ENCODE measurements at regions not wholly inside any gene's neighbourhood (a gene's known extent, or its start where the extent isn't known, plus 50 kb on each side); places are given as distances from the start of the nearest gene placed in this dataset.

- no peak for TF ChIP-seq EZH2 (IDR thresholded peaks at IDR 0.05; ENCODE audit: borderline replicate concordance, insufficient read depth, low read depth, low read length, poor library complexity, severe bottlenecking)
- TF ChIP-seq CTCF (IDR thresholded peaks at IDR 0.05), result no peak
- Histone ChIP-seq H3K9me3 (ENCODE audit: control extremely low read depth in 1 of 3, control insufficient read depth in 2 of 3, insufficient read depth in 1 of 3, low read length in 2 of 3) (peaks cover 0 to 2% (median 0%) of the 10 kb centered on the region in 3 donors), H4K20me1 (ENCODE audit: control insufficient read depth, insufficient read depth, low read length, poor library complexity, severe bottlenecking) (no peaks in the 10 kb centered on the region), H3K4me1 (ENCODE audit: control insufficient read depth in 2 of 2, insufficient read depth in 2 of 2, low read length in 2 of 2) (no peaks in the 10 kb centered on the region), H3K36me3 (replicated peaks in 1 of 2; ENCODE audit: control extremely low read depth in 1 of 2, control insufficient read depth in 1 of 2, extremely low read depth in 1 of 2, insufficient read depth in 2 of 2, low read length in 1 of 2) (no peaks in the 10 kb centered on the region), H3K4me3 (ENCODE audit: control extremely low read depth in 1 of 5, extremely low read depth in 1 of 5, insufficient read depth in 1 of 5, low read depth in 2 of 5, low read length in 4 of 5) (no peak overlapping the region), H3K27me3 (replicated peaks in 1 of 4; ENCODE audit: control extremely low read depth in 1 of 4, control insufficient read depth in 3 of 4, insufficient read depth in 4 of 4, low read length in 3 of 4) (no peaks in the 10 kb centered on the region), H3K79me2 (ENCODE audit: control insufficient read depth, insufficient read depth, low read length) (no peaks in the 10 kb centered on the region), H2AFZ (ENCODE audit: insufficient read depth, low read depth, low read length, poor library complexity, severe bottlenecking) (no peak overlapping the region), H3K4me2 (replicated peaks; ENCODE audit: low read depth, low read length, poor library complexity, severe bottlenecking) (no peak overlapping the region), H3K27ac (ENCODE audit: low read length in 2 of 2) (no peak overlapping the region), H3K9ac (ENCODE audit: low read length) (no peak overlapping the region)
- no peak for DNase-seq
- Mint-ChIP-seq H3K4me3 (no peak overlapping the region), H3K9me3 (ENCODE audit: insufficient read depth) (peaks cover 6% of the 10 kb centered on the region), H3K4me1 (no peaks in the 10 kb centered on the region), H3K27me3 (no peaks in the 10 kb centered on the region), H3K27ac (no peak overlapping the region)
- ChIA-PET POLR2A (no interaction called here), CTCF (no interaction called here)
- 74% methylated on average over 3 of the region's 3 CpGs for WGBS (ENCODE audit: insufficient coverage)
- ATAC-seq (ENCODE audit: low read depth), result no peak
- intact Hi-C loops (cut with micrococcal nuclease), result no loop called here
These were observed 387.5 kb downstream of the KCNA4 start for GRCh38 chr11:29629286-29629685.

GRCh38 chr11:29628609-29629008 is 388.2 kb downstream of the KCNA4 start:
- Histone ChIP-seq H3K9me3 (ENCODE audit: control extremely low read depth in 1 of 3, control insufficient read depth in 2 of 3, insufficient read depth in 1 of 3, low read length in 2 of 3) (peaks cover 0 to 2% (median 0%) of the 10 kb centered on the region in 3 donors), H3K4me2 (replicated peaks; ENCODE audit: low read depth, low read length, poor library complexity, severe bottlenecking) (no peak overlapping the region), H3K9ac (ENCODE audit: low read length) (no peak overlapping the region), H2AFZ (ENCODE audit: insufficient read depth, low read depth, low read length, poor library complexity, severe bottlenecking) (no peak overlapping the region), H3K36me3 (replicated peaks in 1 of 2; ENCODE audit: control extremely low read depth in 1 of 2, control insufficient read depth in 1 of 2, extremely low read depth in 1 of 2, insufficient read depth in 2 of 2, low read length in 1 of 2) (no peaks in the 10 kb centered on the region), H3K79me2 (ENCODE audit: control insufficient read depth, insufficient read depth, low read length) (no peaks in the 10 kb centered on the region), H3K4me3 (ENCODE audit: control extremely low read depth in 1 of 5, extremely low read depth in 1 of 5, insufficient read depth in 1 of 5, low read depth in 2 of 5, low read length in 4 of 5) (no peak overlapping the region), H3K4me1 (ENCODE audit: control insufficient read depth in 2 of 2, insufficient read depth in 2 of 2, low read length in 2 of 2) (no peaks in the 10 kb centered on the region), H3K27me3 (replicated peaks in 1 of 4; ENCODE audit: control extremely low read depth in 1 of 4, control insufficient read depth in 3 of 4, insufficient read depth in 4 of 4, low read length in 3 of 4) (no peaks in the 10 kb centered on the region), H4K20me1 (ENCODE audit: control insufficient read depth, insufficient read depth, low read length, poor library complexity, severe bottlenecking) (no peaks in the 10 kb centered on the region), H3K27ac (ENCODE audit: low read length in 2 of 2) (no peak overlapping the region)
- intact Hi-C loops (cut with micrococcal nuclease), result no loop called here
- Mint-ChIP-seq H3K27me3 (no peaks in the 10 kb centered on the region), H3K4me1 (no peaks in the 10 kb centered on the region), H3K9me3 (ENCODE audit: insufficient read depth) (peaks cover 6% of the 10 kb centered on the region), H3K27ac (no peak overlapping the region), H3K4me3 (no peak overlapping the region)
- TF ChIP-seq CTCF (IDR thresholded peaks at IDR 0.05) (no peak), EZH2 (IDR thresholded peaks at IDR 0.05; ENCODE audit: borderline replicate concordance, insufficient read depth, low read depth, low read length, poor library complexity, severe bottlenecking) (no peak)
- ChIA-PET CTCF (no interaction called here), POLR2A (no interaction called here)
- ATAC-seq (ENCODE audit: low read depth) (no peak), DNase-seq (no peak)
- WGBS (ENCODE audit: insufficient coverage), result 81% methylated on average over 3 of the region's 3 CpGs

Data from B cell (primary cell).